Activated CD4-positive, CD25-positive, alpha-beta regulatory T cell treated with anti-CD3 and anti-CD28 coated beads, Interleukin-2, amount 50 U/mL, for 24 hours (primary cell): ENCODE measurements at regions not wholly inside any gene's neighbourhood (a gene's known extent, or its start where the extent isn't known, plus 50 kb on each side); places are given as distances from the start of the nearest gene placed in this dataset.

Experiments used
- ATAC-seq, 2 donors: fragments of 150-1000 bp; cut with Tn5 transposase; one replicate each; pipeline ENCODE4 v1.10.0; 2021; ENCODE audit warnings: mild to moderate bottlenecking in 1 of 2, moderate library complexity in 1 of 2

DNA sequence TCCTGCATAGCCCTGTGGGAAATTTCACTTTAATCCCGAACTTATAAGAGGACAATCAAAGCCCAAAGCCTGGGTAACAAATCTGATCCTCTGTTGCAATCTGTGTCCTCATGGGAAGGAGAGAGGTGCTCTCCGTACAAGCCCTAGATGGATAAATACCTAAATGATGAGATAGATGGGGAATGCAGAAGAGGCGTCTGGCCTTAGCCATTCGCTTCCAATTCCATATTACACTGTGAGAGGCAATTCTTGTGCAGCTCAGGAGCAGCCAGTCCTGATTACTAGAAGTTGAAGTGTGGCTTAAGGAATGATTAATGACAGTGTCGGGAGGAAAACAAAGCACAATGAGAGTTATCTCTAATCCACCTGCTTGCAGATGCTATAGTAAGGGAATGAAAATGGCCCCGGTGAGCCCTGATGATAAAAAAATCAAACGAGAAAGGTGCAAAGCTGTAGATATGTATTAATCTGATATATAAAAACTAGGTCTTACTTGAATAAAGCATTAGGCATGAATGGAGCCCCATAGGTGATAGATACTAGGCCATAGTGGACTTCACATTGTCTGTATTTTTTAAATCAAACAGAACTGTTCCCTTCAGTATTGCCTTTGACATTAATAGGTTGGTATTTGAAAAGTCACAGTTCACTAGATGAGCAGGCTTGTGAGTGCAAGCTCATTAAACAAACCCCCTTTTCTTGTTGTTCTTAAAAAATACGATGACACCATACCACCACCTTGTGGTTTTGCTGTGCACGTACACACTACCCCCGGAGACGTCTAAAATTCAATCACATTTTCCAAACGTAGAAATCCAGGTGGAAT is 54.2 kb upstream of the TMCO5A start:
- no peak for ATAC-seq

DNA sequence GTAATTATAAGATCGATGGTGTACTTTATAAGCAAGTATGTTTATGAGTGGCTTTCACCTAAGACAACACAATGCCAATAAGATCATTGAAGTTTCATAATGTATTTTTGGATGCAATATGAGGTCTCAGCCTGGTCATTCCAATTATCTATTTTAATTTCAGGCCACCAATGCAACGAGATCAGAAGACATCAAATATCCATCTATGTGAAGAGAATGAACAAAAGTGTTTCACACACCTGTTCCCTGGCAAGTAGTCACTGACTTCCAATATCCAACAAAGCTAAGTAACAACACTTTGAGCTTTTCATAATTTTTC is 53.6 kb upstream of the TMCO5A start:
- no peak for ATAC-seq

DNA sequence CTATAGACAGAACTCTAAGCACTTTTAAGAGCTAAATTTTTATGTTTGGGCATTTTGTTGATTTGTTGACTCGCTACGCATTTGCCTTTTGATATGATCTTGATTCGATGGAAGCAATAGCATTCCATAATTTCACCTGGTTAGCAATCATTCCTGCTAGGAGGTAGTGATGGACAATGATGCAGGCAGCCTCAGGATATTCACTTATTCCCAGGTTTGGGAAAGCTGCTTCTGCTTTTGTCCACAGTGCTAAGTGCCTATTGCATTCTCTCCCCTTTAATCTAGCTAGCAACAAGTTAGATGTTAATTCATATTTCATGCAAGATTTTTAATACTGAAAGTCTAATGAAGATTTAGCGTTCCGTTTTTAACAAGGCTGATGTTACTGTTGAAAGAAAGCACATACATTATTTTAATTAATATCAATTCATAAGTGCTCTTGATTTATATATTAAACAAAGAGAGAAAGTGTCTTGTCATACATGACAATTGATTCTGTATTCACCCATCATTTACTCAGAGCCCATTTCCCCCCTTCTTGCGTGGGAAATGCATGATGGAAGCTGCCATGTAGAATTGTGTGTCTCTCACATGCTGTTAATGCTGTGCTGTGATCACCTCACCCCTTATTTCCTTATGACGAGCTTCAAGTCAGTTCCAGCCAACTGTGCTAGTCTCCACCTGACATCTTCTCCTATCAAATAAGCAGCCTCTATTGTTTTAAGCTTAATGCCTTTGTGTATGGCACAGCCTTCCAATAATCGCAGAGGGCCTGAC is 53.0 kb upstream of the TMCO5A start:
- ATAC-seq: no peak

DNA sequence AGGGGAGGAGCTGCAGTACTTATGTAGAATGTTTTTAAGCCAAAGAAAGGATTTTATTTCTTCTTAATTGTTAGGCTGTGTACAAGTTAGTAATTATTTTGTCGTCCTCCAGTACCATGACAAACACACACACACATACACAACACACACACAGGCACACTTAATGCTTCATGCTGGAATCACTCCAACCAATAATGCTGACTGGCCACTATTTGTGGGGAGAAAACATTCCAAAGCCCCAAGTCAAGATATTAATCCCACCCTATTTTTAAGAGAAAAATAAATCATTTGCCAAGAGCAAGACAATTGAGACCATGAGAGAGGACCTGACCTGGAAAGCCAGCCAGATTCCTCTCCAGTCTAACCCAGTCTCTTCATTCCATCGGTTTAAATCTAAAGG is 51.8 kb upstream of the TMCO5A start:
- no peak for ATAC-seq
